ENCODE measurements at regions not wholly inside any gene's neighbourhood (a gene's known extent, or its start where the extent isn't known, plus 50 kb on each side); places are given as distances from the start of the nearest gene placed in this dataset.

GRCh38 chr7:26551740-26552139 is 260.1 kb downstream of the SNX10 start:
- no peak overlapping the region for H3K4me3 ChIP-seq (ENCODE audit: low read depth in 1 of 3, low read length in 3 of 3)
- H3K9me3 ChIP-seq (ENCODE audit: control insufficient read depth in 4 of 4, low read length in 3 of 4) = peaks cover 0 to 6% (median 0%) of the 10 kb centered on the region in 4 donors
- TF ChIP-seq YY1 (IDR thresholded peaks at IDR 0.05) (no peak), SP1 (IDR thresholded peaks at IDR 0.05) (no peak), ZBTB33 (IDR thresholded peaks at IDR 0.05) (no peak), ATF3 (IDR thresholded peaks at IDR 0.05) (no peak), RXRA (IDR thresholded peaks at IDR 0.05) (no peak), CTCF (IDR thresholded peaks at IDR 0.05; ENCODE audit: low read depth, low read length, missing input control) (no peak), RAD21 (IDR thresholded peaks at IDR 0.05) (no peak)
- no peaks in the 10 kb centered on the region for H3K4me1 ChIP-seq (ENCODE audit: control insufficient read depth in 4 of 4, insufficient read depth in 4 of 4, low read length in 3 of 4)
- peaks cover 0 to 7% (median under 1%) of the 10 kb centered on the region in 4 donors for H3K27me3 ChIP-seq (ENCODE audit: control insufficient read depth in 4 of 4, insufficient read depth in 4 of 4, low read length in 3 of 4)
- H3K27ac ChIP-seq (ENCODE audit: low read depth in 1 of 2, low read length in 2 of 2) = no peak overlapping the region
- 78% methylated on average over 9 of the region's 9 CpGs for WGBS
- H3K36me3 ChIP-seq (ENCODE audit: control insufficient read depth in 4 of 4, insufficient read depth in 3 of 4, low read depth in 1 of 4, low read length in 3 of 4) = no peaks in the 10 kb centered on the region
- H3K9ac ChIP-seq (ENCODE audit: low read depth in 1 of 2, low read length in 2 of 2) = no peak overlapping the region
- DNase-seq (ENCODE audit: low spot score) = no peak

GRCh38 chr7:26553128-26553527 is 261.5 kb downstream of the SNX10 start:
- no peak for DNase-seq (ENCODE audit: low spot score)
- Histone ChIP-seq H3K9ac (ENCODE audit: low read depth in 1 of 2, low read length in 2 of 2) (no peak overlapping the region), H3K9me3 (ENCODE audit: control insufficient read depth in 4 of 4, low read length in 3 of 4) (peaks cover 0 to 1% (median 0%) of the 10 kb centered on the region in 4 donors), H3K4me3 (ENCODE audit: low read depth in 1 of 3, low read length in 3 of 3) (no peak overlapping the region), H3K27me3 (ENCODE audit: control insufficient read depth in 4 of 4, insufficient read depth in 4 of 4, low read length in 3 of 4) (peaks cover 0 to 3% (median under 1%) of the 10 kb centered on the region in 4 donors), H3K27ac (ENCODE audit: low read depth in 1 of 2, low read length in 2 of 2) (no peak overlapping the region), H3K36me3 (ENCODE audit: control insufficient read depth in 4 of 4, insufficient read depth in 3 of 4, low read depth in 1 of 4, low read length in 3 of 4) (no peaks in the 10 kb centered on the region), H3K4me1 (ENCODE audit: control insufficient read depth in 4 of 4, insufficient read depth in 4 of 4, low read length in 3 of 4) (no peaks in the 10 kb centered on the region)
- TF ChIP-seq RAD21 (IDR thresholded peaks at IDR 0.05) (no peak), CTCF (IDR thresholded peaks at IDR 0.05; ENCODE audit: low read depth, low read length, missing input control) (no peak), ATF3 (IDR thresholded peaks at IDR 0.05) (no peak), EGR1 (IDR thresholded peaks at IDR 0.05; ENCODE audit: low read depth in 2 of 2) (no peak), MAX (IDR thresholded peaks at IDR 0.05) (no peak), GABPA (IDR thresholded peaks at IDR 0.05 in 1 of 2, conservative IDR thresholded peaks at IDR 0.05 in 1 of 2) (no peak), REST (IDR thresholded peaks at IDR 0.05) (no peak), NR2F2 (IDR thresholded peaks at IDR 0.05) (no peak), YY1 (IDR thresholded peaks at IDR 0.05) (no peak), RXRA (IDR thresholded peaks at IDR 0.05) (no peak), HNF4G (IDR thresholded peaks at IDR 0.05) (no peak), FOXA1 (IDR thresholded peaks at IDR 0.05) (no peak), TAF1 (conservative IDR thresholded peaks at IDR 0.05) (no peak), JUND (IDR thresholded peaks at IDR 0.05) (no peak), SP1 (IDR thresholded peaks at IDR 0.05) (no peak), FOXA2 (IDR thresholded peaks at IDR 0.05) (no peak), HNF4A (conservative IDR thresholded peaks at IDR 0.05) (no peak), ZBTB33 (IDR thresholded peaks at IDR 0.05) (no peak)
- 52% methylated on average over 2 of the region's 2 CpGs for WGBS
